Right renal cortex interstitium (tissue), 3 donors: ENCODE measurements at regions not wholly inside any gene's neighbourhood (a gene's known extent, or its start where the extent isn't known, plus 50 kb on each side); places are given as distances from the start of the nearest gene placed in this dataset.

Experiments used
- DNase-seq, 3 donors: peaks; one replicate each; pipeline ENCODE4 v3.0.0-alpha.2; 2013; ENCODE audit warnings: low read depth in 3 of 3, low spot score in 2 of 3

DNA sequence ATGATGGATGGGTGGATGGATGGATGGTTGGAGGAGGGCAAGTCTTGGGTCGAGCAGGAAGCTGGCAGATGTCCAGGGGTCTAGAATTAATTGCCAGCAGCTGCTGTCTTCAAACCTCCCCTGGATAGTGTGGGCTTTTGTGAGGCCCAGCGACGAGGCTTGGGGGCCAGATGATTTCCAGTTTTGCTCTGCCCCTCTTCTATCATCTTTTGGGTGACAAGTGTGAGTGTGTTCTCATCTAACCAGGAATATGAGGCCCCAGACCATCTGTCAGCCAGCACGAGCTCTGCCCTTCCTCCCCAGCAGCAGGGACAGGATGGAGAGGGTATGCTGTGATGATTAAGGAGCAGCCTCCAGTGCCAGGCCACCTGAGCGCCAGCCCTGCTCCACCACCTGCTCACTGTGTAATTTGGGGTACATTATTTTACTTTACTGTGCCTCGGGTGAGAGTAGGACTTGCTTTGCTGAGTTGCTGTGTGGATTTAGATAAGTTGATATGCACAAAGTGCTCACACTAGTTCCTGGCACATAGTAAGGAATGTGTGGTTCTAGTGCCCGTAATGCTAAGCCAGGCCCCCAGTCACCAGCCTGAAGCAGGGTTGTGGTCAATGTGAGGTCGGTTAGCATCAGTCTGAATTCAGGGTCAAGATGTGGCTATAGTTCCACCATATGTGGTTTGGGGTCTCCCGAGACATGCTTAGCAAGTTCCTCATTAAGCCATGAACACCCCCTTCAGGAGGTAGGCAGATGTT, 251.1 kb downstream of the CYP26B1 start:
- DNase-seq, result no peak

DNA sequence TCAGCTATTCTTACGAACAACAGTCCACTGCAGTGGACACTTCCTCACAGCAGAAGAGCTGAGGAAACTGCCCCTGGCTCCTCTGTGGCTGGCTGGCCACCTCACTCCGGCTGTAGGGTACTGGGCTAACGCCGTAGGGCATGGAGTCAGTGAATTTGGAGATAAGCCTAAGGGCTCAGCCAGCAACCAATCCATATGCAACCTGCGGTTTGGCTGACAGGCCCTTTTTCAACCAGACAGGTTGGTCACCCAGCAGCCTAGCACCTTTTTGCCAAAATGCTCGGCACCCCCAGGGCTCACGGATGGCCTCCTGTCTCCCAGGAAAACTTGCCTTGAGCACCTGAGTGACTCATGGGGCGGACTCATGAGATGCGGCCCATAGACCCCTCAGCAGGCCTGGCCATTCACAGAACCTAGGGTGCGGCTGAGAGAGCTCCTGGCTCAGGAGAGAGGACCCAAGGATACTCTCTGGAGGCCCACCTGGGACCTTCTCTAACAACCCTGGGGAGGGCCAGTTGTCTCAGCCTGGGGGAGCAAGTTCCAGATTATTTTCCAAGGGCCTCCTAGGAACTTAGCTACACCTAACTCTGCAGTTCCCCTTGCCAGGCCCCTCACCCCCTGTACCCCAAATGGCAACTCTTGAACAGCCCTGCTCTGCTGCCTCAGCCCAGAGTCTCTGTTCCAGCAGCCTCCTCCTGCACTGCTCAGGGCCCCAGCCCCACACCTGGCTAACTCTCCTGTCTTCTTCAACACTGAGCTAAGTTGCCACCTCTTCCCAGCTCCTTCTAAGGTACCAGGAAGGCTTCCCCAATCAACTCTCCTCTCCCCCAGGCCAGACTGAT, 252.1 kb downstream of the CYP26B1 start:
- DNase-seq, result no peak

DNA sequence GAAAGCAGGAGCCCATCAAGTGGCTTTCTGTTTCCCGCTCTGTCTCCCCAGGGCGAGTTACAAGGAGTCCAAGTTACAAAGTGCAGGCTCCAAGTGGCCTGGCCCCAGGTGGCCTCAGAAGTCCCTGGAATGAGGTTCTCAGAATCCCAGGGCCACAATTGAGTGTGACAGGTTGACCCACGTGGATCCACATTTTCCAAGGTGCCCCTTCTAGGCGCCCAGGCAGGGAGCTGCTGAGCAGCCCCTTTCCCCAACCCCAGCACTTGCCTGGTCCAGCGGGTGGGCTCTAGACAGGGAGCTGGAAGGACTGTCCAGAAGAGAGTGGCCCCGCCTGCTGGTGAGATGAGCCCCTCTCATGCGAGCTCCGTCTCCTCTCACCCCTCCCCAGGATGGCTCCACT, 253.4 kb downstream of the CYP26B1 start:
- no peak for DNase-seq

DNA sequence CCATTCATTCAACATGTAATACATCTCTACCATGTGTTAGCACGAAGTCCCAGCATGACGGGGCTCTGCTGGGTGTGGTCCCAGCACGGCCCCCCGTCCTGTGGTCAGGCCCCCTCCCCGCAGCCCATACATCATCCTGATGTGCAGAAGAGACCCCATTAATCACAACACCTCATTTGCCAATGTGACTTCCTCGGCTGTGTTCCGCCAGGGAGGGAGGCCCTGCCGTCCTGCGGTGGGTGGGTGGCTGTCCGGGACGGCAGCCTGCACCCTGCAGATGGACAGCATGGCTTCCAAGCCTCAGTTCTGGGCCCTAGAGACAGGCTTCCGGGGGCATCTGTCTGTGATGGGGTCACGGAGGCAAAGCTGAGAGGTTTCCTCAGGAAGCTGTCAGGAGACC, 254.0 kb downstream of the CYP26B1 start:
- DNase-seq, result no peak

DNA sequence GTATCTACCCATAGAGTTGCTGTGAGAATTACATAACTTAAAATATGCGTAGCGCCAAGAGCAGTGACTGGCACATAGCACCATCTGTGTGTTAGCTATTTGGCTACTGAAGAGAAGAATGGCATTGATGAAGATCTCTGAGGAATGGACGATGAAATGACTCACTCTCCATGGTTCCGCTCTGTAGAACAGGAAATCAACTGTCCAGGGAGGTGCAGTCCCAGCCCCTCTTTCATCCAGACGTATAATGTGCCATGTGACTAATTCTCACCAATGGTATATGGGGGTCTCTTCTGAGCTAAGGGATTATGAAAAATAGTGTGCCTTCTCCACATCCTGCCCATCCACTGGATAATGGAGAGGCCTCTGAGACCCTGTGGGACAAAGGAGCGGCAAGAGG, 254.8 kb downstream of the CYP26B1 start:
- DNase-seq, result no peak

DNA sequence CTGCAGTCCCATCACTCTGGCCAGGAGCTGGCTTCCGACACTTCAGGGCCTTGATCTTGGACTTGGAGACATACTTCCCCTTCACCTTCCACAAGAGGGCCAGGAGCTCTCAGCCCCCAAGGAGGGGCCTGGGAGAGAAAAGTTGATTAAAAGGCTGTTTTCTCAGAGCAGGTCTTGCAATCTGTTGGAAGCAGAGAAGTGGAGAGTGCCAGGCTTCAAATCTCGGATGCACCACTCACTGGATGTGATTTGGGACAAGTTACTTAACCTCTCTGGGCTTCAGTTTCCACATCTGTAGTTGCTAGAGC, 255.3 kb downstream of the CYP26B1 start:
- DNase-seq, result no peak

DNA sequence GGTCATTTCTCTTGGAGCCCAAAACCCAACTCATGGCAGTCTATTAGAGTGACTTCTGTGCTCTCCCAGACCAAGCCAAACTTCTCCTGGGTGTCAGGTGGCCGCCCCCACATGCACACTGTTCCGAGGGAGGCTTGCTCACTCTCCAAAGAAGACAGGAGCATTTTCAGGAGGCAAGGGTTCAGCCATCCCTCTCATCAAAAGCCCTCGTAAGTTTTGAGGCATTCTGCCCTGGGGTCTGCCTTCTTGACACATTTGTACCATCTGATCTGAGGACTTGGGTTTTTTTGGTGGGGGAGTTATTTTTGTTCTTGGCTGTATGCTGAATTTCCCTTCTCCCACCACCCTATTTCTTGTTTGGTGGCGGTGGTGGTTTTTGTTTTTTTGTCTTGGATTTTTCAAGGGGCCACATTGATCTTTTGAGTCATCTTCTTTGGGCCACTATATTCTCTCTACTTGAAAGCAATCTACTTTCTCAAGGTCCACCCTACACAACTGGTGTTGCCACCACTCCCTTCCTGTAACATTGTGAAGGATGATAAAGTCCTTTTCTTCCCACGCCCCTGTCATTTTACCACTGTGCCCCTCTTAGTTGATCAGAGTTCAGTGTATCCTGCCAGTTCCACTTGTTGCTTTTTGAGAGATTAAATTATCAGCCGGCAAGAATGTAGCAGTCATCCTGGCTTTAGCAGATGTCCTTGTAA, 255.8 kb downstream of the CYP26B1 start:
- DNase-seq, result no peak

DNA sequence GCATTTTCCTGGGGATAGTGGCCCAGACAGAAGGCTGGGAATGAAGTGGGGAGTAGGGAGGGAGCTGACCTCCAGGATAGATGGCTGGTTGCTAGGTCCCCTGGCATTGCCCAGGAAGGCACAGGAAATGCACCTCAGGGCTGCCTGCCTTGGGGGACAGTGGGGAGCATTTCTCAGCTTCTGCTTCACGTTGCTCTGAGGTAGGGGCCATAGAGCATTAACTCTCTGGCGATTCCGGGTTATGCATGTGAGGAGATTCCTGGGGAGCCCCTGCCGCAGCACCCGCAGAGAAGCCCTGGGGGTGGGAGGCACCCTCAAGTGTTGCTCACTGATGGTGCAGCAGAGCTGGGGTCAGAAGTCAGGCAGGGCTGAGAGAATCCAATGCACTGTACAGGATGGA, 256.5 kb downstream of the CYP26B1 start:
- no peak for DNase-seq

DNA sequence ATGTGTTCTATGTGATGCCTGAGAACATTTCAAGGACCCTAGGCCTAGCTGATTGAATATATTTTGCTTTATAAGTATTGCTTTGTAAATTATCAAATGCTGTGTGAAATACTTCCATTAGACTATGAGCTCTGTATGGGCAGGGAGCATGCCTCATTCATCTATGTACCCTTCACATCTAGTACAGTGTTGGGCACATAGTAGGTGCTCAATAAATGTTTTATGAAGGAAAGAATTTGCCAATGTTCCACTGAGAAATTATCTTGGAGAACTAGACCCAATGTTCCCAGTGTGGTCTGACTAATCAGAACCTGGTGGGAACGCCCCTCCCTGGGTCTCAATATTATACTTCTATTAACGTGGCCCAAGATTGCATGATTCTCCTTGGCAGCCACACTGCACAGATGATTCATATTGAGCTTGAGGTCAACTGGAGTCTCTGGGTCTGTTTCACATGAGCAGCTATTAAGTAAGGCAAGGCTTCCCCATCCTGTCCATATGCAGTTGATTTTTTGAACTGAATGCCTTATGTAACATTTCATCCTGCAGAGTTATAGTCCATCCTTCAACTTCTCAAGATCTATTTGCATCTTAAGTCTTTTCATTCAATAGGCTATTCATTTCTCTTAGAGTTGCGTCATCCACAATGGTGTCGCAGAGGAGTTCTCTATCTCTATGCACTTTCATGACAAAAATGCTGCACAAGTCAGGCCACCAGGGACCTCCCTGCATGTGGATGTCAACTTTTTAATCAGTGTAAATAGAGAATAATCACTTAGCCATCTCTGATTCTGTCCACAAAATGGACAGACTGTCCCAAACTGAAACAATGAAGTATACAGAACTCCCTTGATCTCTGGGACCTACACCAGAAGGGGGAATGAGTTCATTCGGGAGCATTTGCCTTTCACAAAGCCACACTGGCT, 257.6 kb downstream of the CYP26B1 start:
- no peak for DNase-seq

DNA sequence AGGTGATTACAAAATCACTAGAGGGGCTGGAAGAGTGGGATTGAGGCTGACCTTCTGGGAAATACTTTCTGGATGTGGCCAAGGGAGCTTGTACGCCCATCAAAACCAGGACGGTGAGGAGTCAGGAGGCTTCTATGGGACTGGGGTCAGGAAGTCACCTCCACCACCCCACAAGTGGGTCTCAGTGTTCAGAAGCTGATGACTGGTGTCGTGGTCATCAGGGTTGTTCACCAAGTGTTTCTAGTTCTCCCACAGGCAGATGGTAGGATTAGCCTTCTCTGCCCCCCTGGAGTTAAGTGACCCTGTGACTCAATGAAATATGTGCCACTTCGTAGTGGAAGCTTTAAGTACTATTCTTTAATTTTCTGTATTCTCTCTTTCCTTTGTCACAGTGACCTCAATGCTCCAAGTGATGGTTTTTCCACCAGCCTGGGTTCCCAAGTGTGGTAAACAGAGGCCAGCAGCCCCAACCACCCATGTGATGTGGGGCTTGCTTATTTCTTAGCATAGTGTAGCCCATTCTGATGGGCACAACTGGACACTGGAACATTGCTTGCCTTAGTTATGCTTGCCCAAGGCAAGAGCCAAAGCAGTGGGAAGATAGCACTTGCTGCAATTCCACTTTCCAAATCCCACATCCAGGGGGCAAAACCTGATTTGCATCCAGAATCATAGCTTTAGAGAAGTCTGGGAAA, 258.8 kb downstream of the CYP26B1 start:
- DNase-seq, result no peak

DNA sequence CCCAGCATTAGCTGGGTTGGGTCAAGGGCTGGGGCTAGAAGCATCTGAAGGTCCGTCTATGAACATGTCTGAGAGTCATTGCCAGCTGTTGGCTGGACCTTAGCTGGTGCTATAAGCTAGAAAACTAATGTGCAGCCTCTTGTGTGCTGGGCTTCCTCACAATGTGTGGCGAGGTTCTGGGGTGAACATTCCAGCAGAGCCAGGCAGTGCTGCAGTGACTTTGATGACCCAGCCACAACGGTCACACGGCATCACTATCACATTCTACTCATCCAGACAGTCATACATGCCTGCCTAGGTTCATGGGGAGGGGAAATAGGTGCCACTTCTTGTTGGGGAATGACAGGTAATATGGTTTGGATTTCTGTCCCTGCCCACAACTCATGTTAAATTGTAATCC, 260.5 kb downstream of the CYP26B1 start:
- no peak for DNase-seq

DNA sequence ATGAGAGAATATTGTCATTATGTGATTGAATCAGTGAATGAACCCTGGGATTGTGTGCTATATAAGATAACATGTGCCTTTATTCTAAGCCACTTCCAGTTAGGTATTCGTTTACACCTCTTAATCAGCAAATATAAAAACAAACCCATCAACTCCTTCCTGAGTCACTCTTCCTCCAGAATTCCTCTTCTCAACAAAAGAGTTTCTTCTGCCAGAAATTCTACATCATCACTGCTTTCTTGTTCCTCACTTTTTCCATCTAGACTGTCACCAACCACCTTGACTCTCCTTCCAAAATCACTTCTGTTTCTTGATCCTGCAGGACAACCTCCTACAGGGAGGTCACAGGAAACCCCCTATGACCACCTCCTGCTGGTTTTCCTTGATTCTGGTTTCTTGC, 261.4 kb downstream of the CYP26B1 start:
- no peak for DNase-seq

DNA sequence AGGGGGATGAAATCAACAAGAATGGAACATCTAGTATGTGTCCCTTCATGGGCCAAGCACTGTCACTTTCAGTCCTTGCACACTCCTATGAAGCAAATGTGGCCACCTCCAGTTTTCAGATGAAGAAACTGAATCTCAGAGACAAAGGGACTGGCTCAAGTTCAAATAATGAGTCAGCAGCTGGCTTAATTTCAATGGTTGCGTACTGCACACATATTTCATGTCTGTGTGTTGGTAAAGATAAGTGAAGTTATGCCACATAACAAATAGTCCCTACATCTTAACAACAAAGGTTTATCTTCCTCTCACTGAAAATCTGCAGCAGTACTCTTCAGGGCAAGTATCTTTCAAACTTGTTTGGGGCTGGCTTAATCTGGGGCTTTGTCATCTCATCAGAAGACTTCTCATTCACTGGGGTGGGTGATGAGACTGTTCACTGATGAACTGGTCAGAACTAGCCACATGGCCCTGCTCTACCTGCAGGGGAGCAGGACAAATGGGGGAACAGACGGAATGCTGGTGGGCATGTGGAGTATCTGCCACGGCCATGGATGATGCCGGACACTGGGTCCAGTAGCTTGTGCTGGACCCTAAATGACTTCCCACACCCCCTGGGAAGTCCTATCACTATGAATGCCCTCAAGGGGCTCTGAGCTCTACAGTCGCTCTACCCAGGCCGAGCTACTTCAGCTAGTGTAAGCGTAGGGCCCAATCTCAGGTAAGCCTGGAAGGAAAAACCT, 263.2 kb downstream of the CYP26B1 start:
- DNase-seq, result no peak

DNA sequence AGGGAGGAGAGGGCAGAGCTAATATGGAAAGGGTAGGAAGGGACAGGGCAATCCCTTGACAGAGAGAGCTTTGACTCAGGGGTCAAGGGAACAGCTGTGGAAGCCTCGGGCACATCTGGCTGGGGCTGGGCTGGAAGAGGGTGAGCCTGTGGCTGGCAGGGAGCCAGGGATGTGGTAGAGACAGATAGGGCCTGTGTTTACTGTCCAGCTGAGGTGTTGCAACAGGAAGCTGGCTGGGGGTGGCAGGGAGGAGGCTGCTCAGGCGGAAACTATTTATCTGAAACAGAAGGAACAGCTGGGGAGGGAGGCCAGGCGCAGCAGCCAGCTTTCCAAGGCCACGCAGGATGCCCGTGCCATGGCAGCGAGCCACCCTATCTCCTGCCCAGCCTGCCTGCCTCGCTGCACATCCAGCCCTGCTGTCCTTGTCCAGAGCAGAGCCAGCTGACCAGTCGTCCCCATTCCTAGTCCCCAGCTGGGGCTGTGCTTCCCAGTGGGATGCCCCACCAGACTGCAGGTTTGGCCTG, 264.7 kb downstream of the CYP26B1 start:
- DNase-seq, result peak in 1 of 3 donors; percentile 18

DNA sequence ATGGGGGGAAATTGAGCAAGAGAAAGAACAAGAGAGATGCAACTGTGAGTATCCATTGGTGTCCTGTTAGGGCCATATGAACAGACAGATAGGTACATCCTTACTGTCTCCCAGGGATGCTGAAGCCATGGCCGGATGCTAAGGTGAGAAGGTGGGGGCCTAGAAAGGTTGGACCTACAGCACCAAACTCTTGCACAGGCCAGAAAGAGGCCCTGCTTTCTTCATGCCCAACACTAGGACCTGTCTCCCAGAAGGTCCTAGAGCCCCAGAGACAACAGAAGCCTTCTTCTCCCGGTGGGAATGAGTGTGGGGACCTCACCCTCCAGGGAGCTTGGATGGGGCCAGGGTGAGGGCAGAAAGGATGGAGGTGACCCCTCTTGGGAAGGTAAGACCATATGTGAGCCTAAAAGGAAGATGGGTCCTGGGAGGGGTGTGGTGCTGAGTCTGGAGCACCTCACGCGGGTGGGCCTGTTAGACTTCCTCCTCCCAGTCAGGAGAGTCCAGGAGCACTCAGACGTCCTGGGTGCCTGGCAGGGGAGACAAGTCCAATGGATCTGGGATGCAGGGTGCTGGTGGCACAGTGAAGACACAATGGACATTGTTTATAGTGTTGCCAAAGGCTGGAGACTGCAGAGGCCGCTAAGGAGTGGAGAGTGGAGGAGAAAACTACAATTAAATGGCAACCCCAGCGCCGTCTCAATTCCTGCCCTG, 265.3 kb downstream of the CYP26B1 start:
- no peak for DNase-seq

DNA sequence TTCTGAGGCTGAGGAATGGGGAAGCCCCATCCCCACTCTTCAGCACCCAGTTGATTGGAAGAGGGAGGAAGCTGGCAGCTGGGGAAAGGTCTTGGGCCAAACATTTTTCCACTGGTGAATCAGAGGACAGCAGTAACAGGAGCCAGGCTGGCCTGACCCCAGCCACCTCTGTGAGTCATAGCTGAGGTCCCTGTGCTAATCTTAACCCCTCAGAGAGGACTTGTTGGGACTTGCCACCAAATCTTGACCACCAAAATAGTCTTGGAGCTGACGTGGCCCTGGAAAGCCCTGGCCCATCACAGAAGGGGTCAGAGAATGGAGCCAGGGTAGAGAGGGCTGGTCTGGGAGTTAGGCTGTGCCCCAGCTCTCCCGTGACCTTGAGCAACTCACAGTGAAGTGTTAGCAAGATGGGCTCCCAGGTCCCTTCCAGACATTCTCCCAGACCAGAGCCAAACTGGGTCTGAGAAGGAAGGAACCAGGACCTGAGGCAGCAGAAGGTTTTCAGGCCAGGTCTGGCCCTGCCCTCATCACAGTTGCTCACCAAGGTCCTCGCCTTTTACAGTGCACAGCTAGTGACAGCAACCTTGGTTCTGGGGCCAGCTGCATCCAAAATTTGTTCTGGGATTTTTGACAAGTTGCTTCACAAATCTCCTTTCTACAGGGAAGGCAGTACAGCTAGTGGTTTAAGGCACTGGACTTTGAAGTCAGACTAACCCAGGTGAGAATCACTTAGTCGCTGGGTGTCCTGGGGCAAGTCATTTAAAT, 266.6 kb downstream of the CYP26B1 start:
- DNase-seq, result no peak

DNA sequence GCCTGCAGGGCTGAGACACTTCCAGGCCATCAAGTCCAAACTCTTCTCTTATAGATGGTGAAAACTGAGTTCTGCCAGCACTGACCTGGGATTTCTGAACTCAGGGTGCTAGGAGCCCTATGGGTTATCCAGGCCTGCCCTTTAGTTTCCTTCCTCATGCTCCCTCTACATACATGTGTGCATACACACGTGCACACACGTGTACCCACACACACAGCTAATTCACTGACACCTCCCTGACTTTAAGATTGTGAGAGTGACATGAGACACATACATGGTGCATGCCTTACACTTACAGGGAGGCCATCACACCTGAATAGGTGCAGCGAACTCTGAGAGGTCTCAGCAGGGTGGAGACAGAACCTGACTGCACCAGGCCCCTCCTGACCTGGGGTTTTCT, 267.4 kb downstream of the CYP26B1 start:
- no peak for DNase-seq
